ENCODE measurements at regions not wholly inside any gene's neighbourhood (a gene's known extent, or its start where the extent isn't known, plus 50 kb on each side); places are given as distances from the start of the nearest gene placed in this dataset.

GRCh38 chr14:44662250-44662891 lies 155.3 kb upstream of the FSCB start:
- no peak overlapping the region for H3K23ac ChIP-seq (ENCODE audit: low read length)
- no peak overlapping the region for H3K4ac ChIP-seq (ENCODE audit: low read depth, low read length)
- no peaks in the 10 kb centered on the region for H3K79me1 ChIP-seq (ENCODE audit: low read length)
- H2BK120ac ChIP-seq (ENCODE audit: insufficient read depth, low read length, poor library complexity), result no peak overlapping the region
- H3K9me3 ChIP-seq (ENCODE audit: insufficient read depth, low read depth, low read length), result no peaks in the 10 kb centered on the region
- no peak overlapping the region for H4K12ac ChIP-seq (ENCODE audit: low read depth, low read length)
- H2BK5ac ChIP-seq (ENCODE audit: low read depth, low read length, poor library complexity), result no peak overlapping the region
- H2AK5ac ChIP-seq (ENCODE audit: low read length), result no peak overlapping the region
- no peak overlapping the region for H2AFZ ChIP-seq (ENCODE audit: insufficient read depth, low read length, poor library complexity)
- no peaks in the 10 kb centered on the region for H3K79me2 ChIP-seq (ENCODE audit: control insufficient read depth, insufficient read depth, low read length, poor library complexity)
- peak in 1 of 2 donors; percentile 19 for DNase-seq
- no peak overlapping the region for H3K4me2 ChIP-seq (ENCODE audit: low read length)
- H4K91ac ChIP-seq (ENCODE audit: low read depth, low read length), result no peak overlapping the region
- H3K36me3 ChIP-seq (ENCODE audit: control insufficient read depth in 1 of 2, insufficient read depth in 2 of 2, low read length in 2 of 2), result no peaks in the 10 kb centered on the region
- no peak overlapping the region for H4K8ac ChIP-seq (ENCODE audit: low read depth, low read length)
- no peak overlapping the region for H3K18ac ChIP-seq (ENCODE audit: low read length)
- H3K4me1 ChIP-seq (ENCODE audit: control insufficient read depth in 1 of 2, insufficient read depth in 2 of 2, low read length in 2 of 2), result no peaks in the 10 kb centered on the region
- no peak overlapping the region for H3K4me3 ChIP-seq (ENCODE audit: low read depth, low read length)
- no peak overlapping the region for H2BK12ac ChIP-seq (ENCODE audit: low read length)
- H3K14ac ChIP-seq (ENCODE audit: low read length), result no peak overlapping the region
- no peak overlapping the region for H3K9ac ChIP-seq (ENCODE audit: low read length)
- H3K27me3 ChIP-seq (ENCODE audit: insufficient read depth, low read length), result no peaks in the 10 kb centered on the region
- no peak overlapping the region for H3K27ac ChIP-seq (ENCODE audit: low read depth, low read length)

GRCh38 chr14:44658389-44658696 lies 151.3 kb upstream of the FSCB start:
- no peak overlapping the region for H3K14ac ChIP-seq (ENCODE audit: low read length)
- H3K27ac ChIP-seq (ENCODE audit: low read depth, low read length), result no peak overlapping the region
- no peak overlapping the region for H2AK5ac ChIP-seq (ENCODE audit: low read length)
- no peak overlapping the region for H3K18ac ChIP-seq (ENCODE audit: low read length)
- no peaks in the 10 kb centered on the region for H3K9me3 ChIP-seq (ENCODE audit: insufficient read depth, low read depth, low read length)
- no peak overlapping the region for H4K8ac ChIP-seq (ENCODE audit: low read depth, low read length)
- no peaks in the 10 kb centered on the region for H3K79me2 ChIP-seq (ENCODE audit: control insufficient read depth, insufficient read depth, low read length, poor library complexity)
- no peak overlapping the region for H3K9ac ChIP-seq (ENCODE audit: low read length)
- no peak overlapping the region for H4K12ac ChIP-seq (ENCODE audit: low read depth, low read length)
- H3K27me3 ChIP-seq (ENCODE audit: insufficient read depth, low read length), result no peaks in the 10 kb centered on the region
- no peak overlapping the region for H3K4me2 ChIP-seq (ENCODE audit: low read length)
- no peak overlapping the region for H2BK120ac ChIP-seq (ENCODE audit: insufficient read depth, low read length, poor library complexity)
- no peak overlapping the region for H3K4ac ChIP-seq (ENCODE audit: low read depth, low read length)
- H3K23ac ChIP-seq (ENCODE audit: low read length), result no peak overlapping the region
- no peaks in the 10 kb centered on the region for H3K79me1 ChIP-seq (ENCODE audit: low read length)
- H3K36me3 ChIP-seq (ENCODE audit: control insufficient read depth in 1 of 2, insufficient read depth in 2 of 2, low read length in 2 of 2), result no peaks in the 10 kb centered on the region
- H2BK12ac ChIP-seq (ENCODE audit: low read length), result no peak overlapping the region
- H3K4me1 ChIP-seq (ENCODE audit: control insufficient read depth in 1 of 2, insufficient read depth in 2 of 2, low read length in 2 of 2), result no peaks in the 10 kb centered on the region
- no peak overlapping the region for H2BK5ac ChIP-seq (ENCODE audit: low read depth, low read length, poor library complexity)
- no peak for DNase-seq
- WGBS (ENCODE audit: extremely low coverage, insufficient coverage, insufficient read length), result no CpG with 5 or more reads among the region's 1 CpG
- no peak overlapping the region for H3K4me3 ChIP-seq (ENCODE audit: low read depth, low read length)
- H2AFZ ChIP-seq (ENCODE audit: insufficient read depth, low read length, poor library complexity), result no peak overlapping the region
- H4K91ac ChIP-seq (ENCODE audit: low read depth, low read length), result no peak overlapping the region

GRCh38 chr14:44657696-44658388 lies 150.8 kb upstream of the FSCB start:
- Histone ChIP-seq H4K8ac (ENCODE audit: low read depth, low read length) (no peak overlapping the region), H3K27me3 (ENCODE audit: insufficient read depth, low read length) (no peaks in the 10 kb centered on the region), H2BK12ac (ENCODE audit: low read length) (no peak overlapping the region), H3K23ac (ENCODE audit: low read length) (no peak overlapping the region), H2BK5ac (ENCODE audit: low read depth, low read length, poor library complexity) (no peak overlapping the region), H4K91ac (ENCODE audit: low read depth, low read length) (no peak overlapping the region), H2AK5ac (ENCODE audit: low read length) (no peak overlapping the region), H3K4me1 (ENCODE audit: control insufficient read depth in 1 of 2, insufficient read depth in 2 of 2, low read length in 2 of 2) (no peaks in the 10 kb centered on the region), H2BK120ac (ENCODE audit: insufficient read depth, low read length, poor library complexity) (no peak overlapping the region), H3K4me3 (ENCODE audit: low read depth, low read length) (no peak overlapping the region), H3K14ac (ENCODE audit: low read length) (no peak overlapping the region), H3K4ac (ENCODE audit: low read depth, low read length) (no peak overlapping the region), H3K9ac (ENCODE audit: low read length) (no peak overlapping the region), H3K9me3 (ENCODE audit: insufficient read depth, low read depth, low read length) (no peaks in the 10 kb centered on the region), H3K27ac (ENCODE audit: low read depth, low read length) (no peak overlapping the region), H3K18ac (ENCODE audit: low read length) (no peak overlapping the region), H3K79me1 (ENCODE audit: low read length) (no peaks in the 10 kb centered on the region), H4K12ac (ENCODE audit: low read depth, low read length) (no peak overlapping the region), H3K79me2 (ENCODE audit: control insufficient read depth, insufficient read depth, low read length, poor library complexity) (no peaks in the 10 kb centered on the region), H3K36me3 (ENCODE audit: control insufficient read depth in 1 of 2, insufficient read depth in 2 of 2, low read length in 2 of 2) (no peaks in the 10 kb centered on the region), H3K4me2 (ENCODE audit: low read length) (no peak overlapping the region), H2AFZ (ENCODE audit: insufficient read depth, low read length, poor library complexity) (no peak overlapping the region)
- whole genome bisulfite sequencing (ENCODE audit: extremely low coverage, insufficient coverage, insufficient read length), result no CpG with 5 or more reads among the region's 3 CpGs
- peak in 1 of 2 donors; percentile 7 for DNase-seq

- no peaks in the 10 kb centered on the region for H3K79me2 ChIP-seq (ENCODE audit: control insufficient read depth, insufficient read depth, low read length, poor library complexity)
- no peak overlapping the region for H4K91ac ChIP-seq (ENCODE audit: low read depth, low read length)
- H2BK5ac ChIP-seq (ENCODE audit: low read depth, low read length, poor library complexity), result no peak overlapping the region
- no peak overlapping the region for H3K9ac ChIP-seq (ENCODE audit: low read length)
- no peak for DNase-seq
- no peaks in the 10 kb centered on the region for H3K36me3 ChIP-seq (ENCODE audit: control insufficient read depth in 1 of 2, insufficient read depth in 2 of 2, low read length in 2 of 2)
- no peak overlapping the region for H3K4me2 ChIP-seq (ENCODE audit: low read length)
- no peak overlapping the region for H2AFZ ChIP-seq (ENCODE audit: insufficient read depth, low read length, poor library complexity)
- H3K9me3 ChIP-seq (ENCODE audit: insufficient read depth, low read depth, low read length), result no peaks in the 10 kb centered on the region
- H3K79me1 ChIP-seq (ENCODE audit: low read length), result no peaks in the 10 kb centered on the region
- H3K27me3 ChIP-seq (ENCODE audit: insufficient read depth, low read length), result no peaks in the 10 kb centered on the region
- H3K4ac ChIP-seq (ENCODE audit: low read depth, low read length), result no peak overlapping the region
- H3K14ac ChIP-seq (ENCODE audit: low read length), result no peak overlapping the region
- no peak overlapping the region for H2AK5ac ChIP-seq (ENCODE audit: low read length)
- no peak overlapping the region for H3K18ac ChIP-seq (ENCODE audit: low read length)
- no peak overlapping the region for H4K8ac ChIP-seq (ENCODE audit: low read depth, low read length)
- no peak overlapping the region for H4K12ac ChIP-seq (ENCODE audit: low read depth, low read length)
- no peak overlapping the region for H3K27ac ChIP-seq (ENCODE audit: low read depth, low read length)
- no peak overlapping the region for H3K23ac ChIP-seq (ENCODE audit: low read length)
- no peak overlapping the region for H2BK12ac ChIP-seq (ENCODE audit: low read length)
- H2BK120ac ChIP-seq (ENCODE audit: insufficient read depth, low read length, poor library complexity), result no peak overlapping the region
- no peak overlapping the region for H3K4me3 ChIP-seq (ENCODE audit: low read depth, low read length)
- H3K4me1 ChIP-seq (ENCODE audit: control insufficient read depth in 1 of 2, insufficient read depth in 2 of 2, low read length in 2 of 2), result no peaks in the 10 kb centered on the region
Measured at GRCh38 chr14:44657203-44657602, 150.1 kb upstream of the FSCB start.
